ENCODE measurements at regions not wholly inside any gene's neighbourhood (a gene's known extent, or its start where the extent isn't known, plus 50 kb on each side); places are given as distances from the start of the nearest gene placed in this dataset.

DNA sequence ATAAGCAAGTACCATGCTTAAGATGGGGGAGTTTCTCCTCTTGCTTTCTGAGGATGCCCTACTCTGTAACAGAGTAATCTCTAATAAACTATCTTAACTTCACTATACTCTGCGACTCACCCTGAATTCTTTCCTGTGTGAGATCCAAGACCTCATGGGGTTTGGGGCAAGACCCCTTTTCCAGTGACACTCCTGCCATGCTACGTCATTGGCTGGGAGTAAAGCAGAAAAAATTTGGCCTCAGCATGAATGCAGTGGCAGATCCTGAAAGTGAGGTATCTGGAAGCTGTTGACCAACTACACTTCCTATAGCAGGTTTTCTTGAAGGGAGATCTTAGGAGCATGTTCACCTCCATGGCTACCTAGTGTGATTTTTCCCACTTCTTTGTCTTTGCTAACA is 109.1 kb upstream of the MED14 start:
- peaks cover 39% of the 10 kb centered on the region for H3K36me3 Mint-ChIP-seq
- H3K4me1 Mint-ChIP-seq: peaks cover 32% of the 10 kb centered on the region
- peak overlapping the region; percentile 99 for H3K27ac Mint-ChIP-seq
- ATAC-seq (no peak; the same call in 1 of the 2 replicates), DNase-seq (ENCODE audit: low spot score) (no peak)
- H3K4me3 Mint-ChIP-seq: peak overlapping the region; percentile 16; the same call in 1 of the 2 replicates
- POLR2A ChIA-PET: interaction anchor here (1.1 kb wide), 1 partner anchor 241 kb away, joined by 6 read pairs; the partner anchor contains the start of gene USP9X
- TF ChIP-seq, protein P1, sequence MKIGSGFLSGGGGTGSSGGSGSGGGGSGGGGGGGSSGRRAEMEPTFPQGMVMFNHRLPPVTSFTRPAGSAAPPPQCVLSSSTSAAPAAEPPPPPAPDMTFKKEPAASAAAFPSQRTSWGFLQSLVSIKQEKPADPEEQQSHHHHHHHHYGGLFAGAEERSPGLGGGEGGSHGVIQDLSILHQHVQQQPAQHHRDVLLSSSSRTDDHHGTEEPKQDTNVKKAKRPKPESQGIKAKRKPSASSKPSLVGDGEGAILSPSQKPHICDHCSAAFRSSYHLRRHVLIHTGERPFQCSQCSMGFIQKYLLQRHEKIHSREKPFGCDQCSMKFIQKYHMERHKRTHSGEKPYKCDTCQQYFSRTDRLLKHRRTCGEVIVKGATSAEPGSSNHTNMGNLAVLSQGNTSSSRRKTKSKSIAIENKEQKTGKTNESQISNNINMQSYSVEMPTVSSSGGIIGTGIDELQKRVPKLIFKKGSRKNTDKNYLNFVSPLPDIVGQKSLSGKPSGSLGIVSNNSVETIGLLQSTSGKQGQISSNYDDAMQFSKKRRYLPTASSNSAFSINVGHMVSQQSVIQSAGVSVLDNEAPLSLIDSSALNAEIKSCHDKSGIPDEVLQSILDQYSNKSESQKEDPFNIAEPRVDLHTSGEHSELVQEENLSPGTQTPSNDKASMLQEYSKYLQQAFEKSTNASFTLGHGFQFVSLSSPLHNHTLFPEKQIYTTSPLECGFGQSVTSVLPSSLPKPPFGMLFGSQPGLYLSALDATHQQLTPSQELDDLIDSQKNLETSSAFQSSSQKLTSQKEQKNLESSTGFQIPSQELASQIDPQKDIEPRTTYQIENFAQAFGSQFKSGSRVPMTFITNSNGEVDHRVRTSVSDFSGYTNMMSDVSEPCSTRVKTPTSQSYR (CRISPR knock-in tag; IDR thresholded peaks at IDR 0.05): no peak
- TF ChIP-seq ZNF232 (CRISPR knock-in tag; IDR thresholded peaks at IDR 0.05): no peak
- no peak for TF ChIP-seq NFE2L1 (CRISPR knock-in tag; IDR thresholded peaks at IDR 0.05)
- no peak for TF ChIP-seq CREM (CRISPR knock-in tag; IDR thresholded peaks at IDR 0.05)
- TF ChIP-seq FOXP1 (CRISPR knock-in tag; IDR thresholded peaks at IDR 0.05; ENCODE audit: borderline replicate concordance): no peak
- peaks cover 30% of the 10 kb centered on the region for H3K9me3 Mint-ChIP-seq
- peaks cover 1% of the 10 kb centered on the region; the same call in 1 of the 2 replicates for H3K27me3 Mint-ChIP-seq (ENCODE audit: low read depth)
- CTCF ChIA-PET: no interaction called here

DNA sequence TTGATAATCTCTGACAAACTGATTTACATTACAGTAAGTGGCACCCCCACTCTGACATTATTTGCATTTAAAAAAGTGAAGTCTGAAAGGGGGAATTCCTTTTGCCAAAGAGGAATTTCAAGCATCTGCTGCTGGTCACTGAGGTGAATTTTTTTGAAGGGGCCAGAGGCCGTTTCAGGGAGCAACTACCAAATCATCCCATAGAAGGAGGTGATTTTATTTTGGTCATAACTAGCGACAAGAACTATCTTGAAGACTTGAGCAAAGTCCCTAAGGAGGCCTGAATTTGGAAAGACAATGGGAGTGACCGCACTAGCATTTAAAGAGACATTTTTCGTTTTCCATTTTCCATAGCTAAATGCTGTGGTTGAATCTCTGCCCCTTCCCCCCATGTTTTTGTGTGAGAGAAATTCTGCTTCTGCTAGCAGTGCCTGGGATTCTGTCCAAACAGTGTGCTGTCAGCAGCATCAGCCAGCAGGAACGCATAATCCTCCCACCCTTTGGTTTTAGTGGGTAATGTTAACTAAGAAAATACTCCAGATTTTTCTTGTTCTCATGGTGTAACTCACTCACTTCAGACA is 110.1 kb upstream of the MED14 start:
- peaks cover 2% of the 10 kb centered on the region; the same call in 1 of the 2 replicates for H3K27me3 Mint-ChIP-seq (ENCODE audit: low read depth)
- H3K27ac Mint-ChIP-seq: peak overlapping the region; percentile 99

More for the DNA sequence above, 110.1 kb upstream of the MED14 start:
- CTCF ChIA-PET: no interaction called here
- peaks cover 42% of the 10 kb centered on the region for H3K4me1 Mint-ChIP-seq
- peak overlapping the region; percentile 31 for H3K4me3 Mint-ChIP-seq
- POLR2A ChIA-PET: interaction anchor here (1.1 kb wide), 1 partner anchor 240 kb away, joined by 6 read pairs; the partner anchor contains the start of gene USP9X
- peak; percentile 70 for ATAC-seq
- TF ChIP-seq TP53 (CRISPR knock-in tag; IDR thresholded peaks at IDR 0.05) (no peak), TEAD1 (CRISPR knock-in tag; IDR thresholded peaks at IDR 0.05) (peak; percentile 86; the same call in 1 of the 2 replicates), ETV6 (CRISPR knock-in tag; IDR thresholded peaks at IDR 0.05) (no peak), ZNF232 (CRISPR knock-in tag; IDR thresholded peaks at IDR 0.05) (no peak), FOXJ3 (CRISPR knock-in tag; IDR thresholded peaks at IDR 0.05; ENCODE audit: borderline replicate concordance) (no peak), NFYB (CRISPR knock-in tag; conservative IDR thresholded peaks at IDR 0.05; ENCODE audit: low read depth) (no peak), NFE2L1 (CRISPR knock-in tag; IDR thresholded peaks at IDR 0.05) (no peak), CREB1 (CRISPR knock-in tag; IDR thresholded peaks at IDR 0.05) (no peak), JUN (CRISPR knock-in tag; IDR thresholded peaks at IDR 0.05) (no peak), NR2C2 (CRISPR knock-in tag; IDR thresholded peaks at IDR 0.05) (no peak), TEAD4 (CRISPR knock-in tag; IDR thresholded peaks at IDR 0.05) (peak; percentile 33; the same call in 1 of the 2 replicates)
- TF ChIP-seq, protein P2, sequence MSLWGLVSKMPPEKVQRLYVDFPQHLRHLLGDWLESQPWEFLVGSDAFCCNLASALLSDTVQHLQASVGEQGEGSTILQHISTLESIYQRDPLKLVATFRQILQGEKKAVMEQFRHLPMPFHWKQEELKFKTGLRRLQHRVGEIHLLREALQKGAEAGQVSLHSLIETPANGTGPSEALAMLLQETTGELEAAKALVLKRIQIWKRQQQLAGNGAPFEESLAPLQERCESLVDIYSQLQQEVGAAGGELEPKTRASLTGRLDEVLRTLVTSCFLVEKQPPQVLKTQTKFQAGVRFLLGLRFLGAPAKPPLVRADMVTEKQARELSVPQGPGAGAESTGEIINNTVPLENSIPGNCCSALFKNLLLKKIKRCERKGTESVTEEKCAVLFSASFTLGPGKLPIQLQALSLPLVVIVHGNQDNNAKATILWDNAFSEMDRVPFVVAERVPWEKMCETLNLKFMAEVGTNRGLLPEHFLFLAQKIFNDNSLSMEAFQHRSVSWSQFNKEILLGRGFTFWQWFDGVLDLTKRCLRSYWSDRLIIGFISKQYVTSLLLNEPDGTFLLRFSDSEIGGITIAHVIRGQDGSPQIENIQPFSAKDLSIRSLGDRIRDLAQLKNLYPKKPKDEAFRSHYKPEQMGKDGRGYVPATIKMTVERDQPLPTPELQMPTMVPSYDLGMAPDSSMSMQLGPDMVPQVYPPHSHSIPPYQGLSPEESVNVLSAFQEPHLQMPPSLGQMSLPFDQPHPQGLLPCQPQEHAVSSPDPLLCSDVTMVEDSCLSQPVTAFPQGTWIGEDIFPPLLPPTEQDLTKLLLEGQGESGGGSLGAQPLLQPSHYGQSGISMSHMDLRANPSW (CRISPR knock-in tag; conservative IDR thresholded peaks at IDR 0.05; ENCODE audit: low read depth): no peak
- TF ChIP-seq, protein P3, sequence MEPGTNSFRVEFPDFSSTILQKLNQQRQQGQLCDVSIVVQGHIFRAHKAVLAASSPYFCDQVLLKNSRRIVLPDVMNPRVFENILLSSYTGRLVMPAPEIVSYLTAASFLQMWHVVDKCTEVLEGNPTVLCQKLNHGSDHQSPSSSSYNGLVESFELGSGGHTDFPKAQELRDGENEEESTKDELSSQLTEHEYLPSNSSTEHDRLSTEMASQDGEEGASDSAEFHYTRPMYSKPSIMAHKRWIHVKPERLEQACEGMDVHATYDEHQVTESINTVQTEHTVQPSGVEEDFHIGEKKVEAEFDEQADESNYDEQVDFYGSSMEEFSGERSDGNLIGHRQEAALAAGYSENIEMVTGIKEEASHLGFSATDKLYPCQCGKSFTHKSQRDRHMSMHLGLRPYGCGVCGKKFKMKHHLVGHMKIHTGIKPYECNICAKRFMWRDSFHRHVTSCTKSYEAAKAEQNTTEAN (CRISPR knock-in tag; IDR thresholded peaks at IDR 0.05): no peak
- TF ChIP-seq, protein P4, sequence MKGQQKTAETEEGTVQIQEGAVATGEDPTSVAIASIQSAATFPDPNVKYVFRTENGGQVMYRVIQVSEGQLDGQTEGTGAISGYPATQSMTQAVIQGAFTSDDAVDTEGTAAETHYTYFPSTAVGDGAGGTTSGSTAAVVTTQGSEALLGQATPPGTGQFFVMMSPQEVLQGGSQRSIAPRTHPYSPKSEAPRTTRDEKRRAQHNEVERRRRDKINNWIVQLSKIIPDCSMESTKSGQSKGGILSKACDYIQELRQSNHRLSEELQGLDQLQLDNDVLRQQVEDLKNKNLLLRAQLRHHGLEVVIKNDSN (CRISPR knock-in tag; IDR thresholded peaks at IDR 0.05): no peak
- TF ChIP-seq, protein P5, sequence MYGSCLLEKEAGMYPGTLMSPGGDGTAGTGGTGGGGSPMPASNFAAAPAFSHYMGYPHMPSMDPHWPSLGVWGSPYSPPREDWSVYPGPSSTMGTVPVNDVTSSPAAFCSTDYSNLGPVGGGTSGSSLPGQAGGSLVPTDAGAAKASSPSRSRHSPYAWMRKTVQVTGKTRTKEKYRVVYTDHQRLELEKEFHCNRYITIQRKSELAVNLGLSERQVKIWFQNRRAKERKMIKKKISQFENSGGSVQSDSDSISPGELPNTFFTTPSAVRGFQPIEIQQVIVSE (CRISPR knock-in tag; IDR thresholded peaks at IDR 0.05; ENCODE audit: borderline replicate concordance): no peak
- TF ChIP-seq, protein P6, sequence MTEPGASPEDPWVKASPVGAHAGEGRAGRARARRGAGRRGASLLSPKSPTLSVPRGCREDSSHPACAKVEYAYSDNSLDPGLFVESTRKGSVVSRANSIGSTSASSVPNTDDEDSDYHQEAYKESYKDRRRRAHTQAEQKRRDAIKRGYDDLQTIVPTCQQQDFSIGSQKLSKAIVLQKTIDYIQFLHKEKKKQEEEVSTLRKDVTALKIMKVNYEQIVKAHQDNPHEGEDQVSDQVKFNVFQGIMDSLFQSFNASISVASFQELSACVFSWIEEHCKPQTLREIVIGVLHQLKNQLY (CRISPR knock-in tag; IDR thresholded peaks at IDR 0.05): no peak
- peaks cover 30% of the 10 kb centered on the region for H3K36me3 Mint-ChIP-seq
- DNase-seq (ENCODE audit: low spot score): no peak
- peaks cover 22% of the 10 kb centered on the region for H3K9me3 Mint-ChIP-seq
